ENCODE measurements at regions not wholly inside any gene's neighbourhood (a gene's known extent, or its start where the extent isn't known, plus 50 kb on each side); places are given as distances from the start of the nearest gene placed in this dataset.

DNA sequence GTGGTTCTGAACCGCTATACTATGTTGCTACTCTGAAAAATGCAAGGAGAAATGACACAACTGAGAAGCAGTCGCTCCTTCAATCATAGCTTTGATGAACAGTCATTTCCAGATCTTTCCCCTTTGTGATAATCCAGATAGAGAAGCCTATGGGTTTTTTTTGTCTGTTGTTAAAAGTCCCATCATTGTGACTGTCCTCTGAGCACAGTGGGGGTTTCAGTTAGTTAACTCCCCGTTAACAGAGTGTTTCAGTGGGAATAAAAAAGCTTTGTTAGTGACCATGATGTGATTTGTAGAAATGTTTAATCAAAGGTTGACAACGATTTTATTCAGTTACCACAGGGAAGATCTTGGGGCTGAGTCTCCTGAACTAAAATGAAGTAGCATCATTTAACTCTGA is 176.2 kb upstream of the MAOA start:
- H3K4me3 ChIP-seq (ENCODE audit: low read depth, low read length): no peak overlapping the region
- TF ChIP-seq, protein P1, sequence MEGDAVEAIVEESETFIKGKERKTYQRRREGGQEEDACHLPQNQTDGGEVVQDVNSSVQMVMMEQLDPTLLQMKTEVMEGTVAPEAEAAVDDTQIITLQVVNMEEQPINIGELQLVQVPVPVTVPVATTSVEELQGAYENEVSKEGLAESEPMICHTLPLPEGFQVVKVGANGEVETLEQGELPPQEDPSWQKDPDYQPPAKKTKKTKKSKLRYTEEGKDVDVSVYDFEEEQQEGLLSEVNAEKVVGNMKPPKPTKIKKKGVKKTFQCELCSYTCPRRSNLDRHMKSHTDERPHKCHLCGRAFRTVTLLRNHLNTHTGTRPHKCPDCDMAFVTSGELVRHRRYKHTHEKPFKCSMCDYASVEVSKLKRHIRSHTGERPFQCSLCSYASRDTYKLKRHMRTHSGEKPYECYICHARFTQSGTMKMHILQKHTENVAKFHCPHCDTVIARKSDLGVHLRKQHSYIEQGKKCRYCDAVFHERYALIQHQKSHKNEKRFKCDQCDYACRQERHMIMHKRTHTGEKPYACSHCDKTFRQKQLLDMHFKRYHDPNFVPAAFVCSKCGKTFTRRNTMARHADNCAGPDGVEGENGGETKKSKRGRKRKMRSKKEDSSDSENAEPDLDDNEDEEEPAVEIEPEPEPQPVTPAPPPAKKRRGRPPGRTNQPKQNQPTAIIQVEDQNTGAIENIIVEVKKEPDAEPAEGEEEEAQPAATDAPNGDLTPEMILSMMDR (IDR thresholded peaks at IDR 0.05; ENCODE audit: low read depth, low read length): no peak
- in situ Hi-C loops (cut with HindIII; ENCODE audit: low sequenced_read_pairs): no loop called here
- DNase-seq (ENCODE audit: low read depth, low spot score): no peak

DNA sequence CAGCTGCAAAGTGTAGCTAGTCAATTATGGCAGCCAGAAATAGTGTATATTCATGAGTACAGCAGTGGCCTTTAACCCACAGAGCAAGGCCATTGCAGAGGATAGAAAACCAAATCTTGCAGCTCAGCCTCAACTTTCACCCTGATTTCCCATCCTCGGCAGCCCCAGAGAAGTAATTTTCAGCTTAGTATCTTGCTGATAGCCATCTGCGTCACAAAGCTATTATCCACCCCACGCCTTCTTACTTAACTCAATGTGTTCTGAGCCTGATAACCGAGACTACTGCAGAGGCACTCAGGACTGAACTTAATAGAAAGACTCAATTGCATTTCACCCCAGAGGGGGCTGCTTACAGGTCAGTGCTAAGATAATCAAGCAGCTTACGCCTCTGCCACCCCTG is 174.5 kb upstream of the MAOA start:
- in situ Hi-C loops (cut with HindIII; ENCODE audit: low sequenced_read_pairs): no loop called here
- TF ChIP-seq, protein P1 (IDR thresholded peaks at IDR 0.05; ENCODE audit: low read depth, low read length): no peak

DNA sequence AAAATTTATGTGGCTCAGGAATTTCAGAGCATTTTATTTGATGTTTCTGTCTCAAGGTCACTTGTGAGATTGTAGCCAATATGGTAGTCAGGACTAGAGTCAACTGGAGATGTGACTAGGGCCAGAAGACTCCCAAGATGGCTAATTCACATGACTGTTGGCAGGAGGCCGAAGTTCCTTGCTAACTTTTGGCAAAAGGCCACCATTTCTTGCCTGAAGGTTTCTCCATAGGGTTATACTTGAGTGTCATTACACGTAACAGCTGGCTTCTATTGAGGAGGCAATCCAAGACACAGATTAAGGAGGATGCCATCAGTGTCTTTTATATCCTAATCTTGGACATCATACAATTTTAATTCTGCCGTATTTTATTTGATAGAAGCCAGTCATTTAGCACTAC is 162.3 kb upstream of the MAOA start:
- in situ Hi-C loops (cut with HindIII; ENCODE audit: low sequenced_read_pairs): no loop called here
- TF ChIP-seq, protein P1 (IDR thresholded peaks at IDR 0.05; ENCODE audit: low read depth, low read length): no peak
- H3K4me3 ChIP-seq (ENCODE audit: low read depth, low read length): no peak overlapping the region
- no peak for DNase-seq (ENCODE audit: low read depth, low spot score)

More for the DNA sequence above, 174.5 kb upstream of the MAOA start:
- DNase-seq (ENCODE audit: low read depth, low spot score): no peak
- H3K4me3 ChIP-seq (ENCODE audit: low read depth, low read length): no peak overlapping the region

DNA sequence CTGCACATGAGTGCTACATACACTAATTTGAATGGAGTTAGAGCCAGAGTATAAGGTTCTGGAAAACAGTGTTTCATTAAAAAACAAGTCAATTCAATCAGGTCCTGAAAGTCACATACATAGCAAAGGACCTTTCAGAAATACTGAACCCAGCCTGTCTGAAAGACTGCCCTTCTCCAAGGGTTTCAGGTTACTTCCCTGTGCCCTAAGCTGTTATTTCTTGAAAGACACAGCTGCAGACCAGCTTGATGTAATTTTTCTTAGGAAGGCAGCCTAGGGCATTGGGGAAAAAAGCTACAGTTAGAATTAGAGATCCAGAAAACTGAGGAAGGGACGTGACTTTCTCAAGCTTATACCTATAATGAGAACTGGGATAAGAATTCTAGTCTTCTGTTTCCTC is 155.9 kb upstream of the MAOA start:
- TF ChIP-seq, protein P1 (IDR thresholded peaks at IDR 0.05; ENCODE audit: low read depth, low read length): no peak
- in situ Hi-C loops (cut with HindIII; ENCODE audit: low sequenced_read_pairs): no loop called here
- H3K4me3 ChIP-seq (ENCODE audit: low read depth, low read length): no peak overlapping the region
- DNase-seq (ENCODE audit: low read depth, low spot score): no peak

DNA sequence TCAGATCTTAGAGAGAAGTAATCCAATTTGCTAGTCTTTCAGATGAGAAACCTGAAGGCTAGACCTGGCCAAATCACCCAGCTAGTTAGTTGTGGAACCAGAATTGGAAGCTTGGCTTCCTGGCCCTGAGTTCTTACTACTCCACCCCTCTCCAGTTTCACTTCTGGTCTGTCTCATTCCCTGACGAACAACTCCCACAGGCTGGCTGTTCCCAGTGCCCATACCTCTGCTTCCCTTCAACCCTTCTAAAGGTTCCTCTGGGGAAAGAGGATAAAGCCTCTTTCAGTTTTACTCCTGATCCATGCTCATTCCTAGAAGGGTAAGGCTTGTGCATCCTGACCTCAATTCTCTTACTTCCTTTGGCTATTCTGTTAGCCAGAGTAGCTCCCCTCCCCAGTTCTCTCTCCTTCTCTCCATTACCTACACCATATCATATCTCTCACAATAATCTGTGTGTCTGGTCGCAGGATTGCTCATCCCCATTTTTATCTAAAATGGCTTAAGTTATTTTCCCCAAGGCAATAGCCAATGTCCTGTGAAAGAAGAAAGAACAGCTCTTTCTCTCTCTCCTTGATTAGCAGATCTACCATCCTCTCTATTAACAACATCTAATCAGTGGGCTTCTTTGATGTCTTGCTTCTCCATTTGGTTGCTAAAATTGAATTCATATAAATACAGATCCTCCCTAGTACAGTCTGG is 155.0 kb upstream of the MAOA start:
- in situ Hi-C loops (cut with HindIII; ENCODE audit: low sequenced_read_pairs): no loop called here
- no peak for DNase-seq (ENCODE audit: low read depth, low spot score)
- H3K4me3 ChIP-seq (ENCODE audit: low read depth, low read length): no peak overlapping the region
- TF ChIP-seq, protein P1 (IDR thresholded peaks at IDR 0.05; ENCODE audit: low read depth, low read length): no peak

DNA sequence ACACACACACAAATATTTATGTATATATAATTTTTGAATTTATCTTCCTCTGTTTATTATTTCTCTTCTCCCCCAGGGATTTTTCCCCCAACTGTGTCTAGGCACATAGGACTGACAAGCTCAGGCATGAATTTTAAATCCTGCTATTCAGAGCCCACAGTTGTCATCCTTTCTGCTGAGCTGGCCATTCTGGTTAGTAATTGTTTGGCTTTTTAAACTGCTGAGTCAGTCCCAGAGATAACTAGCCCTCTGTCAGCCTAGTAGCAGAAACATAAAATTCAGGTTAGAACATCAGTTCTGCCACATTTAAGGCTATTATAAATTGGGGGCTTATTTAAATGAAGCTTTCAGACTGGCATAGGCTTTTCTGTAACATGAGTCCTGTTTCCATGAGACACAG is 151.7 kb upstream of the MAOA start:
- no peak for DNase-seq (ENCODE audit: low read depth, low spot score)
- TF ChIP-seq, protein P1 (IDR thresholded peaks at IDR 0.05; ENCODE audit: low read depth, low read length): no peak
- H3K4me3 ChIP-seq (ENCODE audit: low read depth, low read length): no peak overlapping the region
- in situ Hi-C loops (cut with HindIII; ENCODE audit: low sequenced_read_pairs): no loop called here
